Ectodermal cell (in vitro differentiated cells): ENCODE measurements at regions not wholly inside any gene's neighbourhood (a gene's known extent, or its start where the extent isn't known, plus 50 kb on each side); places are given as distances from the start of the nearest gene placed in this dataset.

Experiments
- H3K27ac ChIP-seq: 2 replicates; pipeline ENCODE4 v1.7.0; 2013; ENCODE audit warnings: mild to moderate bottlenecking, low read depth, low read length; ENCODE audit not compliant: insufficient read depth, poor library complexity, severe bottlenecking
- H3K27me3 ChIP-seq: 2 replicates; pipeline ENCODE4 v1.7.0; 2013; ENCODE audit warnings: mild to moderate bottlenecking, low read length; ENCODE audit not compliant: insufficient read depth, control insufficient read depth, poor library complexity, severe bottlenecking
- H3K36me3 ChIP-seq: one replicate; pipeline ENCODE4 v1.7.0; 2013; ENCODE audit warnings: low read length; ENCODE audit not compliant: control insufficient read depth, insufficient read depth
- H3K4me1 ChIP-seq: one replicate; pipeline ENCODE4 v1.7.0; 2013; ENCODE audit warnings: low read length; ENCODE audit not compliant: control insufficient read depth, insufficient read depth
- H3K4me3 ChIP-seq: 2 replicates; pipeline ENCODE4 v1.7.0; 2013; ENCODE audit warnings: low read depth, low read length, control low read depth; ENCODE audit not compliant: insufficient read depth
- H3K9me3 ChIP-seq: 2 replicates; pipeline ENCODE4 v1.7.0; 2013; ENCODE audit warnings: mild to moderate bottlenecking, low read length, moderate library complexity; ENCODE audit not compliant: control insufficient read depth
- WGBS, 2 experiments: methylation state at CpG; one replicate each; pipeline ENCODE4 v1.1.7; 2013; ENCODE audit warnings: missing lambda C conversion rate in 2 of 2; 5-methylcytosine and 5-hydroxymethylcytosine counted together

DNA sequence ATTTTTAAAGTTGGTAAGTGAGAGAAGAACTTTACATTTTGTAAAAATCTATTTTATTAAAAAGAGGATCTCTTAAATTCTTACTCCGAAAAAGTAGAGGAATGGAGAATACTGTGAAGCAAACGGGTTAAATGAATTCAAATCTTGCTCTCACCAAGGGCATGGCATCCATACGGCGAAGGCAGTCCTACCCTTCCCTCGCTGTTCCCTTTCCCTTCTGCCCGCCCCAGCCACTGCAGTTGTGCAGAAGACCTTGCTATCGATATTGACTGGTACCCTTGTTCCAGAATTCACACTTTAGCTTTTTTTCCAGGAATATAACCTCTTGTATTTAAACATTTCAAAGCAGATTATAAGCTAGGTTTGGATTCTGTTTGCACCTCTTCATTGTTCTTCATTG, 239.5 kb downstream of the ZPLD1 start:
- H3K27ac ChIP-seq, result no peak overlapping the region
- peaks cover 11% of the 10 kb centered on the region for H3K4me1 ChIP-seq
- no peaks in the 10 kb centered on the region for H3K36me3 ChIP-seq
- WGBS, 2 experiments, result 92 to 94% methylated on average over 7 of the region's 7 CpGs
- no peak overlapping the region for H3K4me3 ChIP-seq
- H3K9me3 ChIP-seq, result no peaks in the 10 kb centered on the region
- H3K27me3 ChIP-seq, result no peaks in the 10 kb centered on the region

DNA sequence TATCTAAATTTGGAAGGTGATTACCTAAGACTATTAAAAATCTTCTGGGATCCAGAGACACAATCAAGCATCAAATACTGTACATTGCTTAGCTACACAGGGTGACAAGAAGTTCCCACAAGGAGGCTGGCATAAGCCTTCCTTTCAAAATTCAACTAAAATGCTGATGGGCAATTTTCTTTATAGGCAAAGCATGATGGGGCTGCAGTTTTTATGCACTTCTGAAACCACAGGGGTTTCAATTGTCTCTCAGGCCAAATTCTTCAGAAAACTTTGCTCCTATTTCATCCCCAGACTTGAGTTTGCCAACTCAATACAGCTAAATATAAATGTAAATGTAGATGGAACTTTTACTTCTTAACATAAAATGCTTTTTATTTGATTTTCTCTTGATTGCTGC, 241.6 kb downstream of the ZPLD1 start:
- Histone ChIP-seq H3K4me3 (no peak overlapping the region), H3K27ac (no peak overlapping the region), H3K4me1 (peaks cover 11% of the 10 kb centered on the region), H3K36me3 (no peaks in the 10 kb centered on the region), H3K27me3 (no peaks in the 10 kb centered on the region), H3K9me3 (no peaks in the 10 kb centered on the region)

DNA sequence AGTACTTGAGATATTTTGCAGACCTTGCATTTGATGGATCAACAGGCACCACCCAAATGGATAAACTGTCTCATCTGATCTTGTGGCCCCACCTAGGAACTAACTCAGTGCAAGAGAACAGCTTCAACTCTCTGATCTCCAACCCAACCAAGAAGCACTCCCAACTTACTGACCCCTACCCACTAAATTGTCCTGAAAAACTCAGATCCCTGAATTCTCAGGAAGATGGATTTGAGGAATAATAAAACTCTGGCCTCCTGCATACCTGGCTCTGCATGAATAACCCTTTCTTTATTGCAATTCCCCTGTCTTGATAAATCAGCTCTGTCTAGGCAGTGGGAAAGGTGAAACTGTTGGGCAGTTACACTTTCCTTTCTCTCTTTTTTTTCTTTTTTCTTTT, 247.9 kb downstream of the ZPLD1 start:
- no peak overlapping the region for H3K4me3 ChIP-seq
- H3K9me3 ChIP-seq, result no peaks in the 10 kb centered on the region
- no peaks in the 10 kb centered on the region for H3K36me3 ChIP-seq
- no peaks in the 10 kb centered on the region for H3K27me3 ChIP-seq
- no peak overlapping the region for H3K27ac ChIP-seq
- no peaks in the 10 kb centered on the region for H3K4me1 ChIP-seq

DNA sequence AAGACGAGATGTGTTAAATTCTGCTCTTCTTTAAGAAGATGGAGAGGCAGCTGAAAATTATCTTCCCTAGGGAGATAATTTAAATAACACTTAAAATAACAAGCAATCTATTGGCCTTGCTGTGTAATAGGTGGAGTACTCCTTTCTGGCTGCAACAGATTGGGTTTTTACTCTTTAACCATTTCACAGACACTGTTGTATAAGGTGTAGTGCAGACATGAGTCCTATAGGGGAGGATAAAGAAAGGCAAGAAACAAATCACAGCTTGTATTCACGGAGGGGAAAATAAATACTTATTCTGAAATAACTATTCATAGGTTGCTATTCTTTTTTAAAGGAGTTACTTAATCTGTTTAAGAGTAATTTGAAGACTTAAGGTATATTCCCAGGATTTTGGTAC, 252.0 kb downstream of the ZPLD1 start:
- H3K4me3 ChIP-seq, result no peak overlapping the region
- H3K36me3 ChIP-seq, result no peaks in the 10 kb centered on the region
- H3K27ac ChIP-seq, result no peak overlapping the region
- H3K4me1 ChIP-seq, result no peaks in the 10 kb centered on the region
- H3K27me3 ChIP-seq, result no peaks in the 10 kb centered on the region
- no peaks in the 10 kb centered on the region for H3K9me3 ChIP-seq
- no CpG with 5 or more reads among the region's 2 CpGs for WGBS, 2 experiments

DNA sequence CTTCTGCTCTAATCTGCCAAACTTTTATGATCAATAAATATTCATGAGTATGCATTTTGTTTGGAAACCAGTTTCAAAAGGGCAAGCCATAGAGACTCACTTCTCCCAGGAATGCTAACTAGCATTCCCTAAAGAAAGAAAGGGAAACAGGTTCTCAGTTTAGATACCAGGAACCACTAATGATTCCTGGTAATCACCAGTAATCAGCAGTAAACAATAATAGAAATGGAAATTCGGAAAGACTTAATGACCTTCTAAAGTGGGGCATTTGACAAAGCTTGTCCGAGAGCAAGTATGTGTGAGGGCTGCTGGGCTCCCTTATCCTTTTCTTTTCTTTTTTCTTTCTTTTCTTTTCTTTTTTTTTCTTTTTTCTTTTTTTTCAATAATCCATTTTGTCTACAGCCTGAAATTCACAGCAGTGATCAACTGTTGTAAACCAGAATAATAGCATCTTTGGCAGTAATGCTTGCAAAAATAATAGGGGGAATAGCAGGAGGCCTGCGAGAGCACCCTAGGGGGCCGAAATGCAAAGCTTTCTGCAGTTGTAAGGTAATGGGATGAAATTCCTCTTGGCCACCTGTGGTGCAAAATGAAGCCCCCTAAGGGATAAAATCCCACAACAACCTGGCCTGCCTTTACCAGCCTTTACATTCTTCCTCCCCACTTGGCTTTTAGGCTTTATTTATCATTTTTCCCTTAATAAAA, 253.2 kb downstream of the ZPLD1 start:
- Histone ChIP-seq H3K36me3 (no peaks in the 10 kb centered on the region), H3K27me3 (no peaks in the 10 kb centered on the region), H3K27ac (no peak overlapping the region), H3K4me3 (no peak overlapping the region), H3K4me1 (no peaks in the 10 kb centered on the region), H3K9me3 (no peaks in the 10 kb centered on the region)
- WGBS, 2 experiments, result 14 to 23% methylated on average over 3 to 4 of the region's 4 CpGs

DNA sequence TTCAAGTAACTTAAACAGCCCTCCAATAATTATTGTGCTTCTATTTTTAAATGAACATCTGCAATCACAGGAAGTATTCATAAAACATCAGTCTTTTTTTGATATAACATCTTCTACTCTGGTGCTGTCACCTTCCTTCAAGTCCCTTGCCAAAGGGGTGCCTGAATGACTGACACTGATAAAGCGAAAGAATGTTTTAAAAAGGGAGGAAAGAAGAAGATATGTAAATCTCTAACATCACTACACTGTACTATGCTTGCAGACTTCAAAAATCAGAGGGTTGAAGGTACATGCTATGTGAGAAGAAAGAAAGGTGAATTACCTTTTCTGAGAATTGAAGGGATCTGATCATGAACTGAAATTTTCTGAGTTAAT, 253.7 kb downstream of the ZPLD1 start:
- WGBS, 2 experiments, result no CpG with 5 or more reads among the region's 1 CpG
- H3K27ac ChIP-seq, result no peak overlapping the region

DNA sequence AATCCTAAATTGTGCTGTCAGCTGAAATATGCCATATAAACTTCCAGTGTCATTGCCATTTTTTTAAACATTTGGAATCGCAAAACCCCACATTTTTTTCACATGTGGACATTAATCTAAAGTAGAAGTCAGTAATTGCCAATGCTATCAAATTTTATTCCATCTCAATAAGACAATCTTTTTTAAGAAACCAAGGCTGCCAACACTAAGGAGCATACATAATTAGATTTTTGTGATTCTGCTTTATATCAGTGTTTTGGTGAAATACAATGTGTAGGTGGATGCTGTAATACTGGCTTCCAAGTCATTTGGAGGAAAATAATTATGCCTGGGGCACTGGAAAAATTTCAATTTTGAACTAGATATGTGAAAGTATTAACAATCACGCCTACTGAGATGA, 256.7 kb downstream of the ZPLD1 start:
- Histone ChIP-seq H3K36me3 (no peaks in the 10 kb centered on the region), H3K27ac (no peak overlapping the region)
- 91 to 100% methylated on average over 1 to 2 of the region's 2 CpGs for WGBS, 2 experiments

More for the DNA sequence above, 253.7 kb downstream of the ZPLD1 start:
- no peaks in the 10 kb centered on the region for H3K27me3 ChIP-seq
- H3K4me3 ChIP-seq, result no peak overlapping the region
- no peaks in the 10 kb centered on the region for H3K36me3 ChIP-seq
- H3K4me1 ChIP-seq, result no peaks in the 10 kb centered on the region
- H3K9me3 ChIP-seq, result no peaks in the 10 kb centered on the region

DNA sequence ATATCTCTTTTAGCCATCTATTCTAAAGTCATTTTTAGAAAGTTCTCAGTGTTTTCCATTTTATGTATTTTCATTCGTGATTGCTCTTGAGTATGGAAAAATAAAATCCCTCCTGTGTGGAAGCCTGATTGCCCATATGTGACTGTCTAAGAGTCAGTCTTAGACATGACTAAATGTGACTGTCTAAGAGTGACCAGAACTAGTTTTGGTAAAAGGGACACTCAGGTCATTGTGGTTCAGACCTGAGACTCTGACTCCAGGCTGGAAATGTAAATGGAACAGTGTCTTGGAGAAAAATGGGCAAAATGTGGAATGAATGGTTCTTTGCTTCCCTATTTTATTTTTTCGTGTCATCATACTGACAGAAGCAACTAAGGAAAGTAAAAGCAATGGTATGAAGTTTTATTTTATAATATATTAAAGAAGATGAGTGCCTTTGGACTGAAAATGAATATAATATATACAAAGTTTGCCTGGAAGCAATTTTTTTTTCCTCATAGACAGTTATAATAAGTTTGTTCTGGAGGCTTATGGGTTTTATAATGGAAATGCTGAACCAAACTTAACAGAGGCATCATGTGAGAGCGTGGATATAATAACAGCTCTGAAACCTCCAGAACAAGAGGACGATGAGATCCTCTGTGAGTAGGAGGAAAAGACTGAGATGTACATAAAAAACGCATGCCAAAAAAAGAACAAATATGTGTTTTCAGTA, 264.4 kb downstream of the ZPLD1 start:
- Histone ChIP-seq H3K27ac (no peak overlapping the region), H3K27me3 (no peaks in the 10 kb centered on the region), H3K9me3 (no peaks in the 10 kb centered on the region), H3K4me1 (no peaks in the 10 kb centered on the region), H3K36me3 (no peaks in the 10 kb centered on the region), H3K4me3 (no peak overlapping the region)
- 91 to 96% methylated on average over 4 to 5 of the region's 5 CpGs for WGBS, 2 experiments

More for the DNA sequence above, 256.7 kb downstream of the ZPLD1 start:
- H3K4me1 ChIP-seq, result no peaks in the 10 kb centered on the region
- H3K9me3 ChIP-seq, result no peaks in the 10 kb centered on the region
- no peaks in the 10 kb centered on the region for H3K27me3 ChIP-seq
- H3K4me3 ChIP-seq, result no peak overlapping the region

DNA sequence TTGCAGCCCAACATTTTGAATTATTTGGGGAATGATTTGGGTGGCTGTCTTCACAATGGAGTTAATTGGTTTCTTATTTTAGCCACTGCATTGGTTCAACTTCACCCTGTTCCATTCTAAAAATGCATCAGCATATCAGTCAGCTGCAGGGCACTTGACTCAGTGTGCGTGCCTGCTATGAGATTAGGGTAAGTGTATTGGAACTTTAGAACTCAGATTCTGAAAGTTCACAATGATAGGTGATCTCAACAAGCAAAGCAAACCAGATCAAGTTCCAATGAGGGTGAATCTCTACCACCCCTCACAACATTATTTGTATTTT, 265.0 kb downstream of the ZPLD1 start:
- WGBS, 2 experiments, result 80 to 100% methylated on average over 1 of the region's 1 CpG
- H3K27me3 ChIP-seq, result no peaks in the 10 kb centered on the region

DNA sequence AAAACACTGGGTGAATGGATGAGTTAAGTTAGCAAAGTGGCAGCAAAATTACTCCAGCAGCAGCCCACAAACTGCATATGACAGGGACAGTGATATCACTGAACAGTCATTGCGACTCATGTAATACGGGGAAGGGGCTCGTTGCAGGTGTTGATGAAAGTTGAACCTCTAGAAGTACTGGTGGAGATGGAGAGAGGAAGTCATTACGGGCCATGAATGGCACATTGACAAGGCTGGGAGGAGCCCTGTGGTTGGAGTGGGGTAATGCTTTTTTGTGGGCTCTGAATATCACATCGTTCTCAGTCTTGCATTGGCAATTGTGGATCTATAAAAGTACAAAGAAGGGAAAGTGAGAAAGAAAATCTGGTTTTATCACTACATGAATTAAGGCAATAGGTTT, 278.1 kb downstream of the ZPLD1 start:
- Histone ChIP-seq H3K27me3 (no peaks in the 10 kb centered on the region), H3K9me3 (no peaks in the 10 kb centered on the region), H3K27ac (no peak overlapping the region), H3K4me3 (no peak overlapping the region), H3K4me1 (no peaks in the 10 kb centered on the region), H3K36me3 (no peaks in the 10 kb centered on the region)
- WGBS, 2 experiments, result 91 to 95% methylated on average over 5 of the region's 5 CpGs

More for the DNA sequence above, 265.0 kb downstream of the ZPLD1 start:
- no peaks in the 10 kb centered on the region for H3K9me3 ChIP-seq
- no peak overlapping the region for H3K4me3 ChIP-seq
- H3K36me3 ChIP-seq, result no peaks in the 10 kb centered on the region
- H3K27ac ChIP-seq, result no peak overlapping the region
- no peaks in the 10 kb centered on the region for H3K4me1 ChIP-seq
